Mesothelial cell of epicardium (in vitro differentiated cells): ENCODE measurements at regions not wholly inside any gene's neighbourhood (a gene's known extent, or its start where the extent isn't known, plus 50 kb on each side); places are given as distances from the start of the nearest gene placed in this dataset.

ENCODE experiments used
- DNase-seq, 2 experiments: peaks; one replicate each; pipeline ENCODE4 v3.0.0; 2021; ENCODE audit warnings: low spot score in 2 of 2; ENCODE audit not compliant: unreplicated experiment in 2 of 2
- H3K27ac Mint-ChIP-seq: 2 replicates; pipeline ENCODE4 v1.8.0; 2021; ENCODE audit warnings: mixed read lengths
- H3K27me3 Mint-ChIP-seq: 2 replicates; pipeline ENCODE4 v1.8.0; 2021; ENCODE audit warnings: low read depth, mixed read lengths
- H3K36me3 Mint-ChIP-seq: 2 replicates; pipeline ENCODE4 v1.8.0; 2021; ENCODE audit warnings: mixed read lengths
- H3K4me1 Mint-ChIP-seq: 2 replicates; pipeline ENCODE4 v1.8.0; 2021; ENCODE audit warnings: mixed read lengths
- H3K4me3 Mint-ChIP-seq: 2 replicates; pipeline ENCODE4 v1.8.0; 2021; ENCODE audit warnings: mild to moderate bottlenecking, moderate library complexity, mixed read lengths
- H3K9me3 Mint-ChIP-seq: 2 replicates; pipeline ENCODE4 v1.8.0; 2021; ENCODE audit warnings: mixed read lengths
- CTCF ChIP-seq: fragments of 200-600 bp; sonication (generic); IDR thresholded peaks from one replicate; pipeline ENCODE4 v1.5.0; 2021; ENCODE audit warnings: antibody characterized with exemption; ENCODE audit not compliant: unreplicated experiment

- H3K9me3 Mint-ChIP-seq = peaks cover 16% of the 10 kb centered on the region
- no peaks in the 10 kb centered on the region for H3K36me3 Mint-ChIP-seq
- no peak overlapping the region for H3K4me3 Mint-ChIP-seq
- no peak overlapping the region for H3K27ac Mint-ChIP-seq
- peaks cover 2% of the 10 kb centered on the region for H3K4me1 Mint-ChIP-seq
- no peak for TF ChIP-seq CTCF
- H3K27me3 Mint-ChIP-seq = no peaks in the 10 kb centered on the region
- DNase-seq = no peak
Measured at GRCh38 chr9:26247861-26248260, 569.6 kb upstream of the TUSC1 start.

- DNase-seq = no peak
- TF ChIP-seq CTCF = no peak
- peaks cover 2% of the 10 kb centered on the region for H3K4me1 Mint-ChIP-seq
- H3K27ac Mint-ChIP-seq = no peak overlapping the region
- H3K36me3 Mint-ChIP-seq = no peaks in the 10 kb centered on the region
- H3K27me3 Mint-ChIP-seq = no peaks in the 10 kb centered on the region
- H3K4me3 Mint-ChIP-seq = no peak overlapping the region
- H3K9me3 Mint-ChIP-seq = peaks cover 13% of the 10 kb centered on the region
Measured at GRCh38 chr9:26244661-26245451, 566.6 kb upstream of the TUSC1 start.

GRCh38 chr9:26243726-26244125 is 565.5 kb upstream of the TUSC1 start:
- H3K27me3 Mint-ChIP-seq = no peaks in the 10 kb centered on the region
- DNase-seq = no peak
- peaks cover 2% of the 10 kb centered on the region for H3K4me1 Mint-ChIP-seq
- H3K4me3 Mint-ChIP-seq = no peak overlapping the region
- peaks cover 4% of the 10 kb centered on the region for H3K9me3 Mint-ChIP-seq
- H3K27ac Mint-ChIP-seq = no peak overlapping the region
- no peak for TF ChIP-seq CTCF
- no peaks in the 10 kb centered on the region for H3K36me3 Mint-ChIP-seq

- no peaks in the 10 kb centered on the region for H3K9me3 Mint-ChIP-seq
- H3K4me3 Mint-ChIP-seq = no peak overlapping the region
- no peak for TF ChIP-seq CTCF
- H3K27me3 Mint-ChIP-seq = no peaks in the 10 kb centered on the region
- H3K4me1 Mint-ChIP-seq = peaks cover 2% of the 10 kb centered on the region
- no peak overlapping the region for H3K27ac Mint-ChIP-seq
- H3K36me3 Mint-ChIP-seq = no peaks in the 10 kb centered on the region
- DNase-seq = no peak
Measured at GRCh38 chr9:26243029-26243697, 564.9 kb upstream of the TUSC1 start.

GRCh38 chr9:26240020-26240419 is 561.8 kb upstream of the TUSC1 start:
- Mint-ChIP-seq H3K4me1 (no peaks in the 10 kb centered on the region), H3K27me3 (no peaks in the 10 kb centered on the region), H3K9me3 (no peaks in the 10 kb centered on the region), H3K4me3 (no peak overlapping the region), H3K36me3 (no peaks in the 10 kb centered on the region), H3K27ac (no peak overlapping the region)
- no peak for TF ChIP-seq CTCF
- DNase-seq = no peak
